DMS 273 (cell line): ENCODE measurements at regions not wholly inside any gene's neighbourhood (a gene's known extent, or its start where the extent isn't known, plus 50 kb on each side); places are given as distances from the start of the nearest gene placed in this dataset.
"Not testable (repeated sequence)": the region's sequence is repeated elsewhere in the genome, so short reads cannot be mapped to it uniquely, and the experiment has no call there.

Experiments
- DNase-seq: peaks from one replicate; lab custom pipeline; 2025; ENCODE audit not compliant: unreplicated experiment; lab: John Stamatoyannopoulos, UW

DNA sequence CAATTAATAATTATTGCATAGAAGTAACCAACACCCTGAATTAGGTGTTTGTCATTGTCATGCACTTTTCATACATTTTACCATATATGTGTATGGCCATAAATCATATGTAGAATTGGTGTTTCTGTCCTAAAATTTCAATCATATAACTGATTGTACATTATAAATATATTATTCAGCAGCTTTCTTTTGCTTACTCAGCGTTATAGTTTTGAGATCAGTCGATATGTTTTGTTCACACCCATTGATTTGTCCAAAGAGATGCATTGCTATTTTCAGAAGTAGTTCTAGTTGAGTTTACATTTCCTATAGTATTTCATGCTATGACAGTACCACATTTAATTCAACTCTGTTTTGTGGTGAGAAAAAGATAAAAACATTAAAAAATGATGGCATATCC, 50.5 kb upstream of the PARP4 start:
- DNase-seq = no peak

DNA sequence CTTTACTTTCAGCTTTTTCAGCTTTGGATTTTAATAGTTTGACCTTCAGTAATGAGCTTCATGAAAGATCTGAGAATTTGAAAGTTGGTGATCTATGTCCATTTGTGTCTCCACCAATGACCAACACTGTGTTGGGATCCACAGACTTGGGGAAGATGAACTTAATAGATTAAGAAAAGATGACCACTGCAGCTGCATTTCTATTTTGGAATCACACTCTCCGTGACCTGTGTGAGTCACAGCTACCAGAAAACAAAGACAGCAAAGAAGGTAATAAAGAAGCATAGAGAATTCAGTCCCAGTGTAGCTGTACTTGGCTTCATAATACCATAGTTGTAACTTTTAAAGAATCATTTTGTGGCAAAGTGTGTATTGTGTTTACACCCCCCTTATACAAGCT, 51.4 kb upstream of the PARP4 start:
- DNase-seq = not testable (repeated sequence)

DNA sequence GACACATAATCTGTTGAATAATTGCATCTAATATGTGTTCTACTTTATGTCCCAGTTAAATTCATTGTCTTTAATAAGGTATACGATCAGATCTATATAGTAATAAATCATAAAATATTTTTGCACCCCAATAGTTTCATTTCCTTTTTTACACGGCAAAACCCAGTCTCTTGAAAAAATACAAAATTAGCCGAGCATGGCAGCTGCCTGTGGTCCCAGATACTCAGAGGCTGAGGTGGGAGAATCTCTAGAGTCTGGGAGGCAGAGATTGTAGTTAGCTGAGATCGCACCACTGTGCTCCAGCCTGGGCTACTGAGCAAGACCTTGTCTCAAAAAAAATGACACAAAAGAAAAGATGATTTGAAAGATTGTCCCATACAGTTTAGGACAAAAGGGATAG, 52.3 kb upstream of the PARP4 start:
- no peak for DNase-seq

DNA sequence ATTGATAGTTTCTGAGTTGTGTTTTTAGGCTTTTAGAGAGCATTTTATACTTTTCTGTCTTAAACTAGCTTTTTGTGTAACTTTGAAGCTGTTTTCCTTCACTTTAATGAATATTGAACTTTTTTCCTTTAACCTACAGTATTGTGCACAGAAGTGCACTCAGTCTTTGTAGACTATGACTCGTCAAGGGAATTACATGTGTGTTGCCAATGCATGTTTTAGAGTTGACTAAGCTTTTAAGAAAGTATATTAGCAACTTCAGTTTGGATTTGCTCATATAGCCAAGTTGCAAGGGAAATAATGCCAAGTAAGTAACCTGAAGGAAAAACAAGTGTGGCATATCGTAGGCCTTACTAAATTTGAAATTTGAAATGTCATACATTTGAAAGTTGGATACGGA, 55.0 kb upstream of the PARP4 start:
- not testable (repeated sequence) for DNase-seq

DNA sequence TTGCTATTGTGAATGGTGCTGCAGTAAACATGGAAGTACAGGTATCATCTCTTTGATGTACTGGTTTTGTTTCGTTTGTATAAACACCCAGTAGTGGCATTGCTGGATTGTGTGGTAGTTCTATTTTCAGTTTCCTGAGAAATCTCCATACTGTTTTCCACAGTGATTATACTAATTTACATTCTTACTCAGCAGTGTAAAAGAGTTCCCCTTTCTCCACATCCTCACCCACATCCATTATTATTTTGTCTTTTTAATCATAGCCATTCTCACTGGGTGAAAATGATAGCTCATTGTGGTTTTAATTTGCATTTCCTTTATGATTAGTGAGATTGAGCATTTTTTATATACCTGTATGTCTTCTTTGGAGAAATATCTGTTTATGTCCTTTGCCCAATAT, 62.3 kb upstream of the PARP4 start:
- no peak for DNase-seq

DNA sequence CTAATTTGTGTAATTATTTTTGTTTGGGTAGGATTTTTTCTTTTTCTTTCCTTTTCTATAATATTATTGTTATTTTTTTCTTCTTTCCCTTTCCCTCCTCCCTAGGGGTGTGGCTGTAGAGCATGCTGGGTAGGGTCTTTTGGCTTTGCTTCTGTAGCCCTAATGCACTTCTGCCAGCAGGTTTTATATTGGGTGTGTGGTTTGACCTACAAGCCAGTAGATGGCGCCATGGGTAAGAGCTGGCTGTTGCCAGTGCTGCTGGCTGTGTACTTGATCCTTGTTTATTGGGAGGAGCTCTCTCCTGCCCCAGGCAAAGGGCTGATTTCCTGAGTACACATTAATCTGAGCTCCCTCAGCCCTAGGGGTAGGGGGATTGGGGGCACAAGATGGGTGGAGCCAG, 67.7 kb upstream of the PARP4 start:
- DNase-seq = peak; percentile 29

DNA sequence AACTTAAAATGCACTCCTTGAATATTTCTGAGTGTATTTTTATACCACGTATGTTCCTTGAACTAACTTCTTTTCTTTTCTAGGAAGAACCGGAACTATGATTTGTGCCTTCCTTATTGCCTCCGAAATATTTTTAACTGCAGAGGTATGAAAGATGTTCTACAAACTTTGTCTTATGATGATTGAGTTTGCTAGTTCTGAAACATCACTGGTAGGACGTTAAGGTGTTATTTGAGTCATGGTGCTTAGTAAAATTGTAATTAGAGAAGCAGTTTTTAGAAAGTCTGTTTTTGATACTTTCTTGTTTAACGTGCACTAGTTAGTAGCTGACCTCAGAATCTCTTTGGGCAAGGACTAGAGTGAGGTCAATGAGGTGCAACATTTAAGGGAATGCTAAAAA, 69.0 kb upstream of the PARP4 start:
- DNase-seq = not testable (repeated sequence)

DNA sequence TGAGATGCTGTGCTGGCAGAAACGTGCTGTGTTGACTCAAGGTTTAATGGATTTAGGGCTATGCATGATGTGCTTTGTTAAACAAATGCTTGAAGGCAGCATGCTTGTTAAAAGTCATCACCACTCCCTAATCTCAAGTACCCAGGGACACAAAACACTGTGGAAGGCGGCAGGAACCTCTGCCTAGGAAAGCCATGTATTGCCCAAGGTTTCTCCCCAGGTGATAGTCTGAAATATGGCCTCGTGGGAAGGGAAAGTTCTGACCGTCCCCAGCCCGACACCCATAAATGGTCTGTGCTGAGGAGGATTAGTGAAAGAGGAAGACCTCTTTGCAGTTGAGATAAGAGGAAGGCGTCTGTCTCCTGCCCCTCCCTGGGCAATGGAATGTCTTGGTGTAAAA, 79.1 kb upstream of the PARP4 start:
- DNase-seq = not testable (repeated sequence)

DNA sequence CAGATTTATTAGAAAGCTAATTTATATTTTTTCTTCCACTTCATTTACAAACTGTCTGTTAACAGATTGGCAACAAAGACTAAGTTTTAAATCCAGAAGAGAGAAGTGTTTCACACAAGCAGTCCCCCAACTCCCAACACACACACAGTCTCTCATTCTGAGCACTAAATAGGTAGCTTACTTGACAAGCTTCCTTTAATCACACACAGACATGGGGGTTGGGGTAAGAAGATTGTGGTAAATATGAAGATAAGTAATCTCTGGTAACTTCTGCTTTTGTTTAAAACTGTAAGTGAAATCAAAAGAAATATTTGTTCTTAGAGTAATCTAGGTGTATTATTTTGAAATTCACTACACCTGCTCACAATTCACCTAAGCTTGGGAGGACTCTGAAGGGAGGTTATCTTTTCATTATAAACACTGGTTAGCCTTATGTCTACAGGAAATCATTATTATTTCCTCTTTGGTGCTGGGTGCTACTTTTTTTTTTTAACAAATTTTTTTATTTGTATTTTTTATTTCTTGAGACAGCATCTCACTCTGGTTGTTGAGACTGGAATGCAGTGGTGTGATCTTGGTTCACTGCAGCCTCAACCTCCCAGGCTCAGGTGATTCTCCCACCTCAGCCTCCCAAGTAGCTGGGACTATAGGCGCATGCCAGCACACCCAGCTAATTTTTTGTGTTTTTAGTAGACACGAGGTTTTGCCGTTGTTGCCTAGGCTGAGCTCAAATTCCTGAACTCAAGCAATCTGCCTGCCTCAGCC, 82.1 kb upstream of the ATP12A start:
- not testable (repeated sequence) for DNase-seq

DNA sequence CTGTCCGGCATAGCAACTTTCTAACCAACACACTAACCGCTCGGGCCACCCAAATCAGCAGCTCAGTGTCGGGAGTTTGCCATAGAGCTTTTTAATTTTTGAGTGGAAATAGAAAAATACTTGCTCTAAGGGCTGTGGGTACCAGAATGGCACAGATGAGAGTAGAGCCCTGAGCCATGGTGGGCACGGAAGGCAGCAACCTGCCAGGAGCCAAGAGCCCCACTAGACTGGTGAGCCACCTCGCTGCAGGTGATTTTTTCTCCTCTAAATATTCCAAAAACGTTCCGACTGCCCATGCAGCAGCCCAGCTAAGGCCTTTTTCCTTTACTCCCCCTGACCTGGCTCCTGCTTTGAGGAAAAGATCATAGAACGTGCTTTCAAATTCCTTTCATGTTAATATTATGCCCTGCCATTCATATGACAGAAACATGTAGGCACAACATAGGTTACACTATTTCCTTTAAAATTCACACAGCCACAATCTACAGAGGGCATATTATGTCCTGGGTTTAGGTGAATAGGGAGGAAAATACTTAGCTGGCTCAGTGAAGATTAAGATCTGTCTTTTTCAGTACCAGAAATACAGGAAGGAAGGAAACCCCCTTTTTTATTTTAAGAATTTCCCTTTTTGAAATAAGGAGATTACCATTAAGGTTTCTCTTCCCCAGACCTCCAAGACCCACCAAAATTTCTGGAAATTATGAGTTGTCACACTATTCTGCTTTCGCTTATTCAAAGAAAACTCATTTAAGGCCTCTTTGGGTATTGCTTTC, 81.0 kb upstream of the ATP12A start:
- not testable (repeated sequence) for DNase-seq

DNA sequence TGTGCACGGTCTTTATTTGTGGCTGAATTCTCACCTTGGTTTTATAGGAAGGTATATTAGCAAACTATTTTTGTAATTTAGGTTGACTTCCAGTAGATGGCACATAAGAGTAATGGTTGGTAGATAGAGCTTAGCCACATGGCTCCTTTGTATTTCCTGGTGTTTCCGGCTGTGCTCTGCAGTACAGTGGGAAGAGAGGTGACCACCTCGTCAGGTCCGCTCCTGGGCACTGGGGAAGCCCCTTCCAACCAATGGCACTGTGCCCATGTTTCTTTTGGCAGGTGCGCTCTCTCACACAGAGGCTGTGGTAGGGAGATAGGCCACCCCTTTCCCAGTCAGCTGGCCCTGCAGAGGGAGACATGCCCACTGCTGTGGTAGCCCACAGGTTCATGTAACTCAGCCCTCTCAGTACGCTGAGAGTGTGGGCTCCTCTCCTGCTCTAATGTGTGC, 74.3 kb upstream of the ATP12A start:
- DNase-seq = no peak

DNA sequence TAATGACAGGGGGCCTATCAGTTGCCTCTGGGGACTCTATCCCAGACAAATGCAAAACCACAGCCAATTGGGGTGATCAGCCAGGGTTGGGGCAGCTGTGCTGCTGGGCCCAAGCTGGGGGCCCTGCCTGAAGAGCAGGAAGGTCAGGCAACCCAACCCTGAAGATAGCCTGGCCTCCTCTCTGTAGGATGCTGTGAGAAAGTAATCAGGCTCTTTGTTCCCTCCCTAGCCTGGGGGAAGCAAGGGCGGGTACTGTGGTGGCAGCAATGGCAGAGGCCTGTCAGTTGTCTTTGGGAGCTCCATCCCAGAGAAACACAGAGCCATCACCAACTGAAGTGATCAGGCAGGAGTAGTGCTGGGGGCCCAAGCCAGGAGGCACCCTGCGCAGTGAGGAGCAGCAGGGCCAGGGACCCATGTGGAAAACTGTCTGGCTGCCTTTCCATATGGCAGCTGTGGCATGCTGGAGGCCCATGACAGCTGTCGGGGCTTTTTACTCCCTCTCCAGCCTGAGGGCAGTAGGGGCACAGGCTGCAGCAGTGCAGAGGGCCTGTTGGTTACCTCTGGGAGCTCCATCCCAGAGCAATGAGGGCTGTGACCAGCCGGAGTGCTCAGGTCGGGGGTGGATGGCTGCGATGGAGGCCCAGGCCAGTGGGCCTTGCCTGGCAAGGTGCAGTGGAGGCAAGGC, 73.6 kb upstream of the ATP12A start:
- peak; percentile 63 for DNase-seq

DNA sequence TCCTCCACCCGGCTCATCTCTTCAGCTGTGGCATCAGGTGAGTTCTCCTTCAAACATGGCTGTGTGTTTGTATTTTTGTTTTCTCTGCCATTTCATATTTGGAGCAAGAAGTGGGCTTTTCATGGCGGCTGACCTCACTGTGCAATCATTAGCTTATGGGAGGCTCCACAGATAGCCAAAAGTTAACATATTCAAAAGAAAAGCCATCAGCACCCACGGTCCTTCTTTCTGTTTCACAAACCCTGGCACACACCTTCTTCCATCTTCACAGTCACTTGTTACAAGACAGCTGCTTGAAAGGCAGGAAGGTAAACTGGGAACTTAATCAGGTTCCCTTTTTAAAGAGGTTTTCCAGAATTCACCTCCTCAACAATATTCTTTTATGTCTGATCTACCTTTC, 69.3 kb upstream of the ATP12A start:
- no peak for DNase-seq

DNA sequence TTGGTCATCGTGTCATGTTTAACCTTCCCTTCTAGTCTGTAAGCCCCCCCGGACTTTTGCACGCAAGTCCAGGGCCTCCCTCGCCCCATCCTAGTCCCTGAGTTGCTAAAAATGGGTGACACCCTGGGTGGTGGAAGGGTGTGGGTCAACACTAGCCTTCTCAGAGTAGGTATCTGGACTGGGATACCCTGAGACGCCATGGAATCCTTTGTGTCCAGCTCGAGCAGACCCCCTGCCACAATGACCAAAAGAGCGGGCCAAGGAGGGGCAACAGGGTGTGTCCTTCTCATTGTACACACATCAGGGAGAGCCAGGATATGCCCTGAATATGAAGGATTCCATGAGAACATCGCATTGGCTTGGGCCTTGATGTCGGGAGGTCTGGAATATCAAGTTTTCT, 67.5 kb upstream of the ATP12A start:
- DNase-seq = no peak

DNA sequence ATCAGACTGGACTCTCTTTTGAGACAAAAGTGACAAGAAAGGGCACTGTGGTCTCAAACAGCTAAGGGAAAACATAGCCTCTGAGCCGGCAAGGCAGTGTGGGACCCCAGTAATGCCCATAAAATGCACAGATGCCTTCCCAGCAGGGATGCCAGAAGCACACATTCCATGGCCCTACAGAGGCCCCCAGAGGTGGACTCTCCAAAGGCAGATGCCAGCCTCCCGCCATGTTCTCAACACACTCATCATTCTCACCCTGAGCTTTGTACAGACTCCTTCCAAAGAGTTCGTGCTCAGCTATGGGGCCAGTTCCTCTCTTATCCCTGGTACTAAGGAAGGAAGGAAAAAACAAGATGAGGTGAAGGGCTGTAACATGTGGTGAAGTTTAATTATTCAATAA, 67.1 kb upstream of the ATP12A start:
- no peak for DNase-seq

DNA sequence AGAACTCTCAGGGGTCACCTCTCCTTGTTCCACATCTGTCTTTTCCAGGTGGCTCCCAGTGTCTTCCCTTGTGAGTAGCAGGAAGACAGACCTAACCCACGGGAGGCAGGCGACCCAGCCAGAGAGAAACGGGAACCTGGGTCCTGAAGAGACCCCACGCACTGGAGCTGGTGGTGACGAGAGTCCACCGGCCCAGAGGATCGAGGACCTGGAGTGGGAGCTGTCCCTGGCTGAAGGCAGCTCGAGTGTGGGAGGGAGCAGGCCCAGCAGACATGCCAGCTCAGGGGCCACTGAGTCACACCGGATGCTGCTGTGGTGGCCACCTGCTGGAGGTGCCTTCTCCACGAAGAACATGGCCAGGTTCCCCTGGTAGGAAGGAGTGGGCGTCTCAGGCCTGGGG, 66.5 kb upstream of the ATP12A start:
- DNase-seq = no peak

DNA sequence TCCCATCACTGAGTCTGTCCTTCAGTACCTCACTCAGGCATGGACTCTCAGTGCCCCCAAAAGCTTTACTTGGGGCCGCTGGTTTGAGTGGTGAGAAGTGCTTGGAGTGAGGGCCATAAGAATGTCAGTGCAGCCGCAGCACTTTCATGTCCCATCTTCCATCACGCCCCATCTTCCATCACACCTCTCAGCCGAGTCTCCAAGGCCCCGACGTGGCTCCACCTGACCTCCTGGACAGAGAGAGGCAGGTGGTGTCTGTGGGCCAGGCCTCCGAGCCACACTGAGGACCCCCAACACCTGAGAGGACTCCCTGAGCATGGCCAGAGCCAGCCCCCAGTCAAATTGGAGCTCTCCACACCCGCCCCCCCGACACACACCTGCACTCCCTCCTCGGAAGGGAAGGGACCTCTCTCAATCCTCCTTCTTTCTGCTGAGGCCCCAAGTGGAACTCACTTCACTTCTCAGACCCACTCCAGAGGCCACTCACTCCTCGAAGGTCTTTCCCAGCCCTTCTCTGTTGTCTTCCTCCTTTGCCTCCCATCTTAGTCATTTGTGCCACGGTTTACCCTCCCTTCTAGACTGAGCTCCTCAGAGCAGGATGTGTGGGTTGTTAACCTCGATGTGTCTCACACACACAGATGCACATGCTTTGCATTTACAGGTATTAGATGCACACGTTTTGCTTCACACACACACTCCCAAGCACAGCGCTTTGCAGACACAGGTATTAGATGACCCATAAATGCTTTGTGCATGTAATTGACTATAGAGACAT, 65.7 kb upstream of the ATP12A start:
- DNase-seq = no peak

DNA sequence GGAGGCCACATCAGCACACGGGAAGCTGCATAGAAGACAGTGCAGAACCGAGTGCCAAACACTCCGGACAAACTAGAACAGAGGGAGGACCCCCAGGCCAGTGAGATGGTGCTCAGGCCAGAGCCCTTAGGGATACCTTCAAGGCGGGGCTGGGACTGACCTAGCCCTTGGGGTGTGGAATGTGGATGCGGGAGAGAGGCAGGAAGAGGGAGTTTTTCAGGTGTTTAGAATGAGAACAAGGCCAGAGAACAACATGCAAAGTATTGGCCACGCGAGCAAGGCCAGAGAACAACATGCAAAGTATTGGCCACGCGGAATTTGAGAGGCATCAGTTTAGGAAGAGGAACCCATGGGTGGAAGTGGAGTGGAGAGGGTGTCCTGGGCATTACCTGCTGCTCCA, 65.1 kb upstream of the ATP12A start:
- no peak for DNase-seq

DNA sequence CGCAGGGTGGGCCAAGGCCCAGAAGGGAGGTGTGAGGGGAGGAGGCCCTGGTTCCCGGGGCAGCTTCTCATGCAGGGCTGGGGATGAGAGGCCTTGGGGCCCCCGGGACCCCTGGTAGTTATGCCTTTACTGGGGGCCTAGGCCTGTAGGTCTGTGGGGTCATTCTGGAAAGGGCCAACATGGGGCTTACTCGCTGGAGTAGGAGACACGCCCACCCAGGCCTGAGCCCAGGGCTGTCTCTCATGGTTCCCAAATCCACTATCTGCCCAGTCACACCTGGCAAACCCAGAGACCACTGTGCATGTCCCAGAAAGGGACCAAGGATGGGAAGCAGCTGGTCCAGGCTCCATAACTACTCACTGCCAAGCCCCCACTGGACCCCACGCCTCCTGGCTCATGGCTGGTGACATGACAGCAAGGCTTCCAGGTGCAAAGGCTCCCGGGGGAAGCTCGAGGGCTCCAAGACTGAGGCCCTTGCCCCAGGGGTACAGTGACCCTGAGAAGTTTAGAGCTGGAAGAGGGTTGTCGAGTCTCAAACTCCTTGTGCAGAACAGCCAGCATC, 64.2 kb upstream of the ATP12A start:
- no peak for DNase-seq

DNA sequence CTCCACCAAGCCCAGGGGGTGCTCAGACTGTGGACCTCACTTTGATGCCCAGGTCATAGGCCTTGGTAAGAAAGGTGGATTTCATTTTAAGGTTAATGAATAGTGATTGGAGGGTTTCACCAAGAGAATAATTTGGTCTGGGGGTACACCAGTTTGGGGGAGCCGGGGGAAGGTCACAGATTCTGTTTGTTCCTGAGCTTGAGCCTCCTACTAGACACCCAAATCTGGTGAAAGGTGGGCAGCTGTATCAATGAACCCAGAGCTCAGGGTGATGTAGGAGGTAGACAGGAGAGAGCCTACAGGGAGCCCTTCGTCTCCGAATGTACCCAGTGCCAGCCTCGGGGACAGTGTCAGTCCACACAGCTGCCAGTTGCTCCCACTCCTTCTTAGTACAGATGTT, 63.7 kb upstream of the ATP12A start:
- DNase-seq = no peak
